Activated CD4-positive, alpha-beta T cell treated with anti-CD3 and anti-CD28 coated beads for 36 hours (primary cell): ENCODE measurements at regions not wholly inside any gene's neighbourhood (a gene's known extent, or its start where the extent isn't known, plus 50 kb on each side); places are given as distances from the start of the nearest gene placed in this dataset.
"Not testable (repeated sequence)": the region's sequence is repeated elsewhere in the genome, so short reads cannot be mapped to it uniquely, and the experiment has no call there.

Experiments
- ATAC-seq: fragments of 200-7000 bp; cut with Tn5 transposase; one replicate; pipeline ENCODE4 v1.10.0; 2021; ENCODE audit warnings: mild to moderate bottlenecking, moderate library complexity
- CTCF ChIA-PET: fragments of 350-600 bp; sonication (Branson Sonifier 250); formaldehyde crosslinking; loops from one replicate; lab custom pipeline; 2021; ENCODE audit warnings: antibody characterized with exemption; lab: Charles Lee
- POLR2A ChIA-PET: fragments of 350-600 bp; sonication (Branson Sonifier 250); formaldehyde crosslinking; loops from one replicate; lab custom pipeline; 2021; ENCODE audit warnings: antibody characterized with exemption, inconsistent platforms; lab: Charles Lee
- DNase-seq: peaks from one replicate; pipeline ENCODE4 v3.0.0-alpha.2; 2020
- H3K27ac Mint-ChIP-seq: one replicate; pipeline ENCODE4 v1.8.0; 2021; ENCODE audit warnings: mixed read lengths
- H3K27me3 Mint-ChIP-seq: one replicate; pipeline ENCODE4 v1.8.0; 2021; ENCODE audit warnings: mixed read lengths
- H3K36me3 Mint-ChIP-seq: one replicate; pipeline ENCODE4 v1.8.0; 2021; ENCODE audit warnings: low read depth, mixed read lengths
- H3K4me1 Mint-ChIP-seq: one replicate; pipeline ENCODE4 v1.8.0; 2021; ENCODE audit warnings: mixed read lengths
- H3K4me3 Mint-ChIP-seq: one replicate; pipeline ENCODE4 v1.8.0; 2021; ENCODE audit warnings: mild to moderate bottlenecking, moderate library complexity, mixed read lengths
- H3K9me3 Mint-ChIP-seq: one replicate; pipeline ENCODE4 v1.8.0; 2021; ENCODE audit warnings: low read depth, mixed read lengths
- intact Hi-C, 2 experiments: fragments of 100-400 bp; cut with DNase I in 1 of 2; cut with micrococcal nuclease in 1 of 2; formaldehyde crosslinking; loops; one replicate each; pipeline versions ENCODE4 v1.14.2 to v1.15.1; 2022 to 2024; cut with DNase I, micrococcal nuclease

DNA sequence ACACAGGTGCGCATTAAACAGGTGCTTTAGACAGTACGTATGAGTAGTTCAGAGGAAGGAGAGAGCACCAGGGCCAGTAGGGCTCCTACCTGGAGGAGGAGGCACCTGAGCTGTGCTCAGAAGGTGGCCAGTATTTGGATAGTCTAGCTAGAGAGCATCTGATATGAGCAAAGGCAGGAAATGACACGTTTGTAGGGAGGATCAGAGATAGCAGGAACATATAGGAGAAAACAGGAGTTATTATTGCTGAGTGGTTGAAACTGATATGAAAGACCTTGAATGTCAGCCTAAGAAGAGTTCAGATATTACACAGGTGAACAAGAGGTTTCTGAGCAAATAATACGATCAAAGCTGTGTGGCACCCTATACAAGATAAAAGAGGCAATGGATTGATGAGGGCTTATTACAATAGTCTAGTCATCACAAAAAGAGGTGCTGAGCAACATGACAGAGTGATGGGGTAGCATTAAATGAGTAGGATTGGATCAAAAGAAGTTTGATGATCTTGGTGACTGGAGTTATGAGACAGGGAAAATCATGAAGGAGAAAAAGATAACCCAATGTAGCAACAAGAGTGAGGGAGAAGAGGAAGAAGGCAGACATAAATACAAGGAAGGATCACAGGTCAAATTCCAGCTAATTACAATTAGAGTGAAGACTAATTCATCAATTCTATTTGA, 69.8 kb upstream of the HIVEP1 start:
- intact Hi-C loops = no loop called here
- DNase-seq (no peak), ATAC-seq (peak; percentile 90)
- Mint-ChIP-seq H3K9me3 (no peaks in the 10 kb centered on the region), H3K4me1 (peaks cover 10% of the 10 kb centered on the region), H3K27me3 (no peaks in the 10 kb centered on the region), H3K4me3 (no peak overlapping the region), H3K36me3 (no peaks in the 10 kb centered on the region), H3K27ac (peak overlapping the region; percentile 4)
- CTCF ChIA-PET = interaction anchor here (0.6 to 1.2 kb wide), 4 partner anchors 12 to 284 kb away, joined by 3 to 6 read pairs (median 4); no protein-coding TSS in a partner anchor
- POLR2A ChIA-PET = interaction anchor here (1.2 kb wide), 1 partner anchor 231 kb away, joined by 3 read pairs; no protein-coding TSS in a partner anchor

GRCh38 chr6:11940532-11941166, 71.5 kb upstream of the HIVEP1 start:
- ATAC-seq = not testable (repeated sequence)

GRCh38 chr6:11938285-11938890, 73.7 kb upstream of the HIVEP1 start:
- DNase-seq (no peak), ATAC-seq (no peak)
- intact Hi-C loops = no loop called here
- H3K9me3 Mint-ChIP-seq = no peaks in the 10 kb centered on the region
- H3K27ac Mint-ChIP-seq = no peak overlapping the region
- no peaks in the 10 kb centered on the region for H3K36me3 Mint-ChIP-seq
- no peak overlapping the region for H3K4me3 Mint-ChIP-seq
- ChIA-PET POLR2A (interaction anchor here (0.5 to 0.6 kb wide), 2 partner anchors 172 to 174 kb away, joined by 3 read pairs; no protein-coding TSS in a partner anchor), CTCF (interaction anchor here (0.9 kb wide), 1 partner anchor 351 kb away, joined by 3 read pairs; no protein-coding TSS in a partner anchor)
- H3K27me3 Mint-ChIP-seq = no peaks in the 10 kb centered on the region
- peaks cover 11% of the 10 kb centered on the region for H3K4me1 Mint-ChIP-seq

More at GRCh38 chr6:11940532-11941166, 71.5 kb upstream of the HIVEP1 start:
- CTCF ChIA-PET = interaction anchor here (0.6 kb wide), 1 partner anchor 23 kb away, joined by 4 read pairs; no protein-coding TSS in a partner anchor
- H3K27ac Mint-ChIP-seq, H3K36me3 Mint-ChIP-seq, DNase-seq, H3K9me3 Mint-ChIP-seq, H3K4me3 Mint-ChIP-seq, H3K27me3 Mint-ChIP-seq, intact Hi-C loops, POLR2A ChIA-PET: not testable (repeated sequence)
- peaks cover 12% of the 10 kb centered on the region for H3K4me1 Mint-ChIP-seq

DNA sequence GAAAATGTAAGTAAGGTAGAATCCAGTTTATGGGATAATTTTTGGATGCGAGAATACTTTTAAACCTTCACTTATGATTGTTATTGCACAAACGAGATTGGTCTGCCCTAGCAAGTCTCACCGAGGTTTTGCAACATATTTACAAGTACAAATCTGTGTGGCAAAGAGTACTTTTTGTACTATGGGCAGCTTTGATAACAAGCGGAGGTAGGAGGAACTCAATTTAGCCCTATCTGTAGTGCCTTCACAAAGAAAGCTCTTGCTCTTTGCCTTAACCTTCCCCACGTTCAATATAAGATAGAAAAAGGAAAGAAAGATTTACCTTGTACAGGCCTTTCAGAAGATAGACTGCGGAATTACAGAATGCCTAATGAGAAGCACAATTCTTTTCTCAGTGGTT, 77.5 kb upstream of the HIVEP1 start:
- Mint-ChIP-seq H3K27me3 (no peaks in the 10 kb centered on the region), H3K9me3 (no peaks in the 10 kb centered on the region), H3K4me3 (no peak overlapping the region), H3K4me1 (peaks cover 2% of the 10 kb centered on the region), H3K27ac (no peak overlapping the region), H3K36me3 (no peaks in the 10 kb centered on the region)
- ATAC-seq = no peak
- no peak for DNase-seq
- POLR2A ChIA-PET = no interaction called here
- CTCF ChIA-PET = interaction anchor here (0.8 kb wide), 2 partner anchors 301 to 352 kb away, joined by 3 to 4 read pairs; no protein-coding TSS in a partner anchor
- intact Hi-C loops = no loop called here

- CTCF ChIA-PET, ATAC-seq, H3K4me3 Mint-ChIP-seq, H3K27ac Mint-ChIP-seq, H3K27me3 Mint-ChIP-seq, POLR2A ChIA-PET, H3K9me3 Mint-ChIP-seq, H3K4me1 Mint-ChIP-seq, intact Hi-C loops, DNase-seq, H3K36me3 Mint-ChIP-seq: not testable (repeated sequence)
These were observed 79.2 kb upstream of the HIVEP1 start for GRCh38 chr6:11932892-11933291.

- CTCF ChIA-PET = interaction anchor here (0.6 to 1.2 kb wide), 3 partner anchors 248 to 278 kb away, joined by 3 read pairs; no protein-coding TSS in a partner anchor
- no peaks in the 10 kb centered on the region for H3K27me3 Mint-ChIP-seq
- intact Hi-C loops = no loop called here
- no peak overlapping the region for H3K4me3 Mint-ChIP-seq
- ATAC-seq = no peak
- no peaks in the 10 kb centered on the region for H3K36me3 Mint-ChIP-seq
- peak; percentile 32 for DNase-seq
- H3K4me1 Mint-ChIP-seq = no peaks in the 10 kb centered on the region
- POLR2A ChIA-PET = no interaction called here
- H3K27ac Mint-ChIP-seq = no peak overlapping the region
- no peaks in the 10 kb centered on the region for H3K9me3 Mint-ChIP-seq
These were observed 80.6 kb upstream of the HIVEP1 start for GRCh38 chr6:11931296-11932035.

DNA sequence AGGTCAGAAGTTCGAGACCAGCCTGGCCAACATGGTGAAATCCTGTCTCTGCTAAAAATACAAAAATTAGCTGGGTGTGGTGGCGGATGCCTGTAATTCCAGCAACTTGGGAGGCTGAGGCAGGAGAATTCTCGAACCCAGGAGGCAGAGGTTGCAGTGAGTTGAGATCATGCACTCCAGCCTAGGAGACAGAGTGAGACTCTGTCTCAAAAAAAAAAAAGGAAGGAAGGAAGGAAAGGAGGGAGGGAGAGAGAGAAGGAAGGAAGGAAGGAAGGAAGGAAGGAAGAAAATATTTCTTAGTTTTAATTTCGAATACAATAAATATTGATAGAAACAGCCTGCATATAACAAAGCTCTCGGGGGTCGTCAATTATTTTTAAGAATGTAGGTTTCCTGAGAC, 81.3 kb upstream of the HIVEP1 start:
- H3K27me3 Mint-ChIP-seq, DNase-seq, intact Hi-C loops, H3K36me3 Mint-ChIP-seq, H3K9me3 Mint-ChIP-seq, H3K4me3 Mint-ChIP-seq, ATAC-seq, POLR2A ChIA-PET, H3K4me1 Mint-ChIP-seq, H3K27ac Mint-ChIP-seq: not testable (repeated sequence)
- CTCF ChIA-PET = interaction anchor here (0.6 to 1.2 kb wide), 4 partner anchors 11 to 278 kb away, joined by 3 read pairs; no protein-coding TSS in a partner anchor

GRCh38 chr6:11930240-11930639, 81.9 kb upstream of the HIVEP1 start:
- ATAC-seq = no peak
- Mint-ChIP-seq H3K27me3 (peaks cover 3% of the 10 kb centered on the region), H3K4me1 (no peaks in the 10 kb centered on the region), H3K9me3 (no peaks in the 10 kb centered on the region), H3K27ac (no peak overlapping the region), H3K36me3 (no peaks in the 10 kb centered on the region), H3K4me3 (no peak overlapping the region)
- intact Hi-C loops = no loop called here
- no peak for DNase-seq
- ChIA-PET POLR2A (no interaction called here), CTCF (interaction anchor here (0.8 kb wide), 1 partner anchor 12 kb away, joined by 3 read pairs; no protein-coding TSS in a partner anchor)

- no peak for ATAC-seq
- H3K4me3 Mint-ChIP-seq = no peak overlapping the region
- POLR2A ChIA-PET = no interaction called here
- no peaks in the 10 kb centered on the region for H3K4me1 Mint-ChIP-seq
- H3K27ac Mint-ChIP-seq = no peak overlapping the region
- CTCF ChIA-PET = no interaction called here
- DNase-seq = no peak
- intact Hi-C loops = no loop called here
- no peaks in the 10 kb centered on the region for H3K36me3 Mint-ChIP-seq
- H3K9me3 Mint-ChIP-seq = no peaks in the 10 kb centered on the region
- H3K27me3 Mint-ChIP-seq = peaks cover 3% of the 10 kb centered on the region
These were observed 82.8 kb upstream of the HIVEP1 start for GRCh38 chr6:11929241-11929835.

GRCh38 chr6:11926594-11927407, 85.3 kb upstream of the HIVEP1 start:
- Mint-ChIP-seq H3K4me3 (no peak overlapping the region), H3K27ac (no peak overlapping the region), H3K9me3 (no peaks in the 10 kb centered on the region), H3K27me3 (peaks cover 3% of the 10 kb centered on the region), H3K4me1 (no peaks in the 10 kb centered on the region), H3K36me3 (no peaks in the 10 kb centered on the region)
- ATAC-seq (no peak), DNase-seq (no peak)
- CTCF ChIA-PET = interaction anchor here (0.7 kb wide), 1 partner anchor 22 kb away, joined by 3 read pairs; no protein-coding TSS in a partner anchor
- POLR2A ChIA-PET = no interaction called here
- intact Hi-C loops = no loop called here
